ENCODE measurements at regions not wholly inside any gene's neighbourhood (a gene's known extent, or its start where the extent isn't known, plus 50 kb on each side); places are given as distances from the start of the nearest gene placed in this dataset.

DNA sequence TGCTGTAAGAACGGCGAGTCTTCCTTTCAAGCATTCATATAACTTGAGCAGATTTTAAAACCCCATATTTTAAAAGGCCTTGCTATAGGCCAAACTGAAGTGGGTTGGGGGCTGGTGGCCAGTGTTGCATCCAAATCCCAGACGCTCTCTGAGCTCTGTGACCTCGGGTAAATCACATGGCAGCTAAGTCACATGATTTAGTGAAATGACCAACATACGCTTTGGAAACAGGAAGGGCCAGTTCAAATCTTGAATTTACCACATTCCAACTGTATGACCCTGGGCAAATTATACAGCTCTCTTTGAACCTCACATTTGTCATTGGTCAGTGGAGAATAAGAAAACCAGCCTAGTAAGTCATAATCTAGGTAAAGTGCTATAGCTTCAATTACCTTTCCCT is 519.3 kb downstream of the HAPSTR1 start:
- TF ChIP-seq POLR2A (IDR thresholded peaks at IDR 0.05; ENCODE audit: low read depth, low read length) (no peak), TAF1 (IDR thresholded peaks at IDR 0.05; ENCODE audit: low read depth, low read length) (no peak)

Data from GM12891 (cell line).